Skeletal muscle cell (primary cell): ENCODE measurements at regions not wholly inside any gene's neighbourhood (a gene's known extent, or its start where the extent isn't known, plus 50 kb on each side); places are given as distances from the start of the nearest gene placed in this dataset.

Experiments used
- DNase-seq: peaks from one replicate; pipeline ENCODE4 v3.0.0-alpha.2; 2010; ENCODE audit warnings: low read depth
- H3K4me3 ChIP-seq: 2 replicates; pipeline ENCODE4 v1.5.1; 2011; ENCODE audit warnings: low read depth, mild to moderate bottlenecking, control low read depth, low read length, moderate library complexity

DNA sequence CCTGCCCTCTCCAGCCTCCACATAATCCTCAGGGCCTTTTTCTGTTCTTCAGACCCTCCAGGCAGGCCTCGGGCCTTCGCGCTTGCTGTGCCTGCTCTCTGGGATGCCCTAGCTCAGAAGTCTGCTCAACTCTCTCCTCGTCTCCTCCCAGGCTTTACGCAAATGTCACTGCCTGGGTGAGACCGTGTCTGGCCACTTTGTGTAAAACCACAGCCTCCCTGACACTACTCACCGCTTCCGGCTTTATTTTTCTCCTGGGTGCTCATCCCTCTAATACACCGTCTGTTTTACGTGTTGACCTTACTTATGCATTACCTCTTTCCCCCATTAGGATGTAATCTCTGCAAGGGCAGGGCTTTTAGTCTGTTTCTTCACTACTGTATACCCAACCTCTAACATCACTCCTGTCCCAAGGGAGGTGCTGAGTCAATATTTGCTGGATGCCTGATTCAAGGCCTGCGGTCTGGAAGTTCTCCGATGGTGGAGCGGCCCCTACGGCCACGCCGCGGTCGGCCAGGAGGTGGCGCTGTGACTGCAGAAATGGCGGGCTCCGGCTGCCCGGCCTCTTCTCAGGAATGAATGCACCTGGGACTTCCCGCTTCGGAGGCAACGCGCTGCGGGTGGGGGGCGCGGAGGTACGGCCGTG is 58.2 kb upstream of the THY1 start:
- no peak overlapping the region for H3K4me3 ChIP-seq
- DNase-seq, result peak; percentile 95

- no peak for DNase-seq
- H3K4me3 ChIP-seq, result no peak overlapping the region
Observed at GRCh38 chr11:119480380-119481020, 57.5 kb upstream of the THY1 start.

DNA sequence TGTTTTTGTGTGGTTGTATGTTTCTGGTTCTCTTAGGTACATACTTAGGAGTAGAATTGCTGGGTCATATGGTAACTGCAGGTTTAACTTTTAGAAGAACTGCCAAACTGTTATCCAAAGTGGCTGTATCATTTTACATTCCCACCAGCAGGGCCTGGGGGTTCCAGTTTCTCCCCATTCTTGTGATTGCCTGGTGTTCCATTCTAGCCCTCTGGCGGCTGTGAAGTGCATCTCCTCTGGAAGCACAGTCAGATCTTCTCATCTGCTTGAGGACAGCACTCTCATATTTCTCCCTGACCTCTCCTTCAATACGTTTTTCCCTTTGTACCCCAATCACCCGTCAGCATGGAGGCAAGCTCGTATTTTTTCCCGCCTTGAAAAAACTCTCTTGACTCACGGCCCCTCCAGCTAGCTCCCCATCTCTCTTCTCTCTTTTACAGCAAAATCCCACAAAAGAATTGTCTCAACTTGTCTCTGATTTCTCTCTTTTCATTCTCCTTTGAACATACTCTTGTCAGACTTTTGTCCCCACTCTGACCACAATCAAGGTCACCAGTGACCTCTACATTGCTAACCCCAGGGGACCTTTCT is 56.8 kb upstream of the THY1 start:
- H3K4me3 ChIP-seq, result no peak overlapping the region
- DNase-seq, result no peak

GRCh38 chr11:119478711-119479285 is 55.8 kb upstream of the THY1 start:
- no peak for DNase-seq
- H3K4me3 ChIP-seq, result no peak overlapping the region

GRCh38 chr11:119476666-119477331 is 53.8 kb upstream of the THY1 start:
- no peak for DNase-seq

DNA sequence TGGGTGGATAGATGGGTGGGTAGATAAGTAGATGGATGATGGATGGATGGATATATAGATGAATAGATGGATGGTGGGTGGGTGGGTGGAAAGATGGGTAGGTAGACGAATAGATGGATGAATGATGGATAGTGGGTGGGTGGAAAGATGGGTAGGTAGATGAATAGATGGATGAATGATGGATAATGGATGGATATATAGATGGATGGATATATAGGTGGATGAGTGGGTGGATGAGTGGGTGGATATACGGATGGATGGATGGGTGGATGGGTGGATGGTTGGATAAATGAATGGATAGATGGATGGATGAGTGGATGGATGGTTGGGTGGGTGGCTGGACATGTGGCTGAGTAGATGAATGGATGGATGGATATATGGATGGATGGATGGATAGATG is 53.1 kb upstream of the THY1 start:
- DNase-seq, result no peak
- H3K4me3 ChIP-seq, result no peak overlapping the region

More at GRCh38 chr11:119476666-119477331, 53.8 kb upstream of the THY1 start:
- H3K4me3 ChIP-seq, result no peak overlapping the region

DNA sequence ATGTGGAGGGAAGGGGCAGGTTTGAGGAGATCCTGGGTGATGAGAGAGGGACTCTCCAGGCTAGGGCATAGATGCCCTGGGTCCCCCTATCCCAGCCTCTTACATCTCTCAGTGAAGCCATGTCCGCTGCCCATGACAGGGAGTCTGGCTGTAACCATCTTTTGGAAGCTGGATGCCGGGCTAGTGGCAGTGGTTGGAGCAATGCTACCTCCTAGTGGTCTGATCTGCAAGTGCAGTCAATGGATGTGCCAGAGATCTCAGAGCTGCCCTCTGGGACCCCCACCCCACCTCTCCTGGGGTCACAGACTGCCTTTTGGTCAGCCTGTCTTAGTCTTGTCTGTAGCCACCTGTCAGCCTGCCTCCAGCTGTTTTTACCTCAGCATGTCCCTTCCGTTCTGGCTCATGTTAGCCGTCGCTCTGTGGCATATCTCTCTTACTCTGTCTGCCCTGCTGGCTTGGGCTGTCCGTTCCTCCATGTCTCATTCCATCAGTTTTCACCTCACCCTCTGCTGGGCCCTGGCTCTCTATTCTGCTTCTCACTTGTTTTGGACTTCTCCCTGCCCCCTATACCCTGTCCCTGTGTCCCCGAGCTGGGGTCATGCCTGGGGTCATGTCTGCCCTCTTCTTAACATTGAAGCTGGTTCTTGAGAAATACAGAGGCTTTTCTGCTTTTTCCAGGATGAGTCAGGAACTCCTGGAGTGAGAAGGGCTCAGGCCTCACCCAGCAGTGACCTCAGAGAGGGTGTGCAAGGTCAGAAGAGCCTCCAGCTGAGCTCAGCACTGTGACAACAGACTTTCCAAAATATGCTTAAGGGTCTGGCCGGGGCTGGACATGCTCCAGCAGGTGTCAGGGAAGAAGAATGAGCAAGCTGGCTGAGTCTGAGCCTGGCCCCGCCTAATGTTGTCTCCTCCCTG is 52.0 kb upstream of the THY1 start:
- H3K4me3 ChIP-seq, result no peak overlapping the region
- peak; percentile 10 for DNase-seq

DNA sequence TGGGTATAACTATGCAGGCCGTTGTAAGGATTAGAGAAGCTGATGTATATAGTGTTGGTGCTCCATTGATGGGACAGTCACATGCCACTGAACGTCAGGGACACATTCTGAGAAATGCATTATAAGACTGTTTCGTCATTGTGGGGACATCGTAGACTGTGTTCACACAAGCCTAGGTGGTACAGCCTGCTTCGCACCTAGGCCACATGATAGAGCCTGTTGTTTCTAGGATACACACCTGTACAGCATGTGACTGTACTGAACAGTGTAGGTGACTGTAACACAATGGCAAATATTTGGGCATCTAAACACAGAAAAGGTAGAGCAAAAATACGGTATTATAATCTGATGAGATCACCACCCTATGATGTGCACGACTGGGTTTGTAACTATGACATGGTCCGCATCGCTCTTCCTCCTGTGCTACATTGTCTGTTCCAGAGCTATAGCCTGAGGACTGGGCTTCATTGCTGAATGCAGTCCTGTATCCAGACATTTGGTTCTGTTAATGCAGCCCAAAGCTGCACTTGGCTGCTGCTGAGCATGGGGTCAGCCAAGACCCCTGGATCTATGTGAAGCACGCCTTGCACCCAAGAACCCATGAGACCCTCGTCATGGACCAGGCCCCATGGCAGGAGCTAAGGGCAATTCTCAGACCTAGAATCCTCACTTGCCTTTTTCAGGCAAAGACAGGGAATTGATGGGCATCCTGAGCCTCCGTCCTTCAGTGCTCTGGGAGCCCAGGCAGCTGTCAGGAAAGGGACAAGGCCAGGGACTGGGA is 51.1 kb upstream of the THY1 start:
- H3K4me3 ChIP-seq, result no peak overlapping the region
- no peak for DNase-seq

GRCh38 chr11:119473226-119473625 is 50.3 kb upstream of the THY1 start:
- H3K4me3 ChIP-seq, result no peak overlapping the region
- no peak for DNase-seq

DNA sequence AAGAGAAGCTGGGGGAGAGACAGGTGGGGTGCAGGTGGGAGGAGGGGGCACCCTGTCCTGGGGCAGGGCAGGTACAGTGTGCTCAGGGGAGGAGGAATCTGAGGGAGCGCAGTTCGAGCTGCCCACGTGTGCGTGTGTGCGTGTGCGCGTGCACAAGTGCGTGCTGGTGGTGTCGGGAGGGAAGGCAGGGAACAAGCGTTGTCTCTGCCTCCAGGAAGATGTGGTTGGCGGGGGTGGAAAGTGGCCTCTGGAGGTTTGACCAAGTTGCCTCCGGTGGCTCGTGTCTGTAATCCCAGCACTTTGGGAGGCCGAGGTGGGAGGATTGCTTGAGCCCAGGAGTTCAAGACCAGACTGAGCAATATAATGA is 49.9 kb upstream of the THY1 start:
- H3K4me3 ChIP-seq, result no peak overlapping the region
- no peak for DNase-seq
